IPS-15b (cell line): ENCODE measurements at regions not wholly inside any gene's neighbourhood (a gene's known extent, or its start where the extent isn't known, plus 50 kb on each side); places are given as distances from the start of the nearest gene placed in this dataset.

Source experiments
- H3K27me3 ChIP-seq: one replicate; pipeline ENCODE4 v1.6.1; 2013; ENCODE audit warnings: low read length; ENCODE audit not compliant: control insufficient read depth, insufficient read depth
- H3K36me3 ChIP-seq: one replicate; pipeline ENCODE4 v1.6.1; 2013; ENCODE audit warnings: low read length; ENCODE audit not compliant: control insufficient read depth, insufficient read depth
- H3K4me1 ChIP-seq: one replicate; pipeline ENCODE4 v1.6.1; 2013; ENCODE audit warnings: mild to moderate bottlenecking, low read length; ENCODE audit not compliant: control insufficient read depth, insufficient read depth
- H3K4me3 ChIP-seq: one replicate; pipeline ENCODE4 v1.5.1; 2013; ENCODE audit warnings: low read depth, low read length
- H3K9ac ChIP-seq: one replicate; pipeline ENCODE4 v1.6.1; 2013; ENCODE audit warnings: low read depth, mild to moderate bottlenecking, low read length
- H3K9me3 ChIP-seq: one replicate; pipeline ENCODE4 v1.6.1; 2013; ENCODE audit warnings: mild to moderate bottlenecking, low read length; ENCODE audit not compliant: control insufficient read depth, insufficient read depth

- H3K36me3 ChIP-seq = no peaks in the 10 kb centered on the region
- no peaks in the 10 kb centered on the region for H3K27me3 ChIP-seq
- H3K4me3 ChIP-seq = no peak overlapping the region
- H3K9me3 ChIP-seq = peaks cover 4% of the 10 kb centered on the region
- no peaks in the 10 kb centered on the region for H3K4me1 ChIP-seq
- no peak overlapping the region for H3K9ac ChIP-seq
These were observed 153.2 kb downstream of the MED10 start for GRCh38 chr5:6225121-6225607.

DNA sequence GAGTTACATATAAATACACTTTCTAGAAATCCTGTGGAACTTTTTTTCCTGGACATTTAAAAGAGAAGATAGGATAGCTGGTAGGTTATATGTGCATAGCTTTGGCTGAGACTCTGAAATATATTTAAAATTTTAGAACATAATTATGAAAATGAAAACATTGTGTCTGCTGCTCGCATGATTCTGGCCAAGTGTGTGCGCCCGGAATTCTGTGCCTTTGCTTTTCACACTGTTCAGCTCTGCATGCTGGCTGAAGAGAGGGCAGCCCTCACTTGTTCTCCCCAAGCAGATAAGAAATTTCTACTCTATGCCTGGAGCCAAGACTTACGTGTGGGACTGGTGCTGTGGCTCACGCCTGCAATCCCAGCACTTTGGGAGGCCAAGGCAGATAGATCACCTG is 153.9 kb downstream of the MED10 start:
- Histone ChIP-seq H3K9me3 (peaks cover 4% of the 10 kb centered on the region), H3K4me1 (no peaks in the 10 kb centered on the region), H3K36me3 (no peaks in the 10 kb centered on the region), H3K4me3 (no peak overlapping the region), H3K9ac (no peak overlapping the region), H3K27me3 (no peaks in the 10 kb centered on the region)

- H3K36me3 ChIP-seq = no peaks in the 10 kb centered on the region
- H3K4me3 ChIP-seq = no peak overlapping the region
- peaks cover 4% of the 10 kb centered on the region for H3K9me3 ChIP-seq
- no peaks in the 10 kb centered on the region for H3K27me3 ChIP-seq
- H3K4me1 ChIP-seq = no peaks in the 10 kb centered on the region
- no peak overlapping the region for H3K9ac ChIP-seq
These were observed 155.4 kb downstream of the MED10 start for GRCh38 chr5:6222899-6223298.

DNA sequence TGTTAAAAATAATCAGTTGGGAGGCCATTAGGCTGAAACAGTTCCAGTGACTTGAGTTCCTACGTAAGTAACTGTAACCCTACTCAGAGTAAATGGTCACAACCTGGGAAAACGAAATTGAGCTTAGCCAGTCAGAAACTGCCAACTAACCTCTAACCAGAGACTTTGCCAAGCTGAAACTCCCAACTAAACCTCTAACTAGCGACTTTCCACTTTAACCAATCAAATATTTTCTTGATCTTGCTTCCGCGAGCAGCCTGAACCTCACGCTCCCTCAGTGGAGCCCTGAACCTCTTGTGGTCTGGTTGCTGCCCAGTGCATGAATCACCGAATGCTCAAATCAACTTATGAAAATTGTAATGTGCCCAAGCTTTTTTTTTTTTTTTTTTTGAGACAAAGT is 156.2 kb downstream of the MED10 start:
- Histone ChIP-seq H3K27me3 (no peaks in the 10 kb centered on the region), H3K9me3 (peaks cover 4% of the 10 kb centered on the region), H3K4me3 (no peak overlapping the region), H3K9ac (no peak overlapping the region), H3K36me3 (no peaks in the 10 kb centered on the region), H3K4me1 (no peaks in the 10 kb centered on the region)

DNA sequence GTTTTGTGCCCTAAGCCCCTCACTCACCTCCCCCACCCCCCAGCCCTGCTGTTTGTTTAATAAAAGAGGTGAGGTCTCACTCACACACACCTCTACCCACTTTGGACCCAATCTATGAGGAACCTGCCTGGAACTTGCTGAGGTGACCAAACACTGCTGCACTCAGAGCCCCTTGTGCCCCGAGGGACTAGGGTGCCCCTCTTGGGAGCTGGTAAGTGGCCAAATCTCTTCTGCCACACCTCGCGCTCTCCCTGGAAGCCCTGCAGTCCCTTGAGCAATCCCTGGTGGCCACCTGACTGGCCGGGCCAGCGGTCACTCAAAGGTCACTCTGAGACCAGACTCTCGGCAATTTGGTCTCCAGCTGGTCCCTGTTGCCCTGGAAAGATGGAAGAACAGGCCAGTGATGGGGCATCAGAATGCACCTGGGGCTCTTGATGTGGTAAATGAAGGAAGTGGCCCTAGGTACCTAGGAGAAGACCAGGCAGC is 157.2 kb downstream of the MED10 start:
- no peaks in the 10 kb centered on the region for H3K4me1 ChIP-seq
- peaks cover 4% of the 10 kb centered on the region for H3K9me3 ChIP-seq
- no peak overlapping the region for H3K9ac ChIP-seq

DNA sequence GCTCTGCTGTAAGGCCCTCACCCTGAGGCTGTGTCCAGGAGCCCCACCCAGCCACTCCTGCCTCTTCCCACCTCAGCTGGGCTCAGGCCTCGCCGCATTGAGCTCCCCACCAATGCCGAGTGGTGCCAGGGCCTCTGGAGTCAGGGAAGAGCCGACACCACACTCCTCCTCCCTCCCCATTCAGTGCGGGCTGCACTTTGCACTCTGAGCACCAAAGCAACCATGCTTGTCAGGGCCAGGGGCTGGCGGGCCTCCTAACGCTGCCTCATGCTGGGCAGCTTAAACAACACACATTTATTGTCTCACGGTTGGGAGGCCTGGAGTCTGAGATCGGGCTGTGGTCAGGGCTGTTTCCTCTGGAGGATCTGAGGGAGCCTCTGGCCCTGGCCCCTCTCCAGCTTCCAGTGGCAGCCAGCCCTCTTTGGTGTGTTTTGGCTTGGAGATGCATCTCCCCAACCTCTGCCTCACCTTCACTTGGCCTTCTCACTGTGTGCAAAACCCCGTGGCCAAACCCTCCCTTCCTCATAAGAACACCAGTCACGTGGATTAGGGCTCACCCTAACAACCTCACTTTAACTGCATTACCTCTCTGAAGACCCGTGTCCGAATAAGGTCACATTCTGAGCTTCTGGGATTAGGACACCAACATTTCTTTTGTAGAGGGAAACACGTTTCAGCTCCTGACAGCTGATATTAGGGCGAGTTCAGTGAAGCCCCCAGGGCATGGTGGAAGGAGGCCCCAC is 157.8 kb downstream of the MED10 start:
- Histone ChIP-seq H3K36me3 (no peaks in the 10 kb centered on the region), H3K27me3 (no peaks in the 10 kb centered on the region), H3K9me3 (peaks cover 4% of the 10 kb centered on the region), H3K9ac (no peak overlapping the region), H3K4me3 (no peak overlapping the region), H3K4me1 (no peaks in the 10 kb centered on the region)

More for the DNA sequence above, 157.2 kb downstream of the MED10 start:
- no peaks in the 10 kb centered on the region for H3K36me3 ChIP-seq
- no peaks in the 10 kb centered on the region for H3K27me3 ChIP-seq
- no peak overlapping the region for H3K4me3 ChIP-seq

DNA sequence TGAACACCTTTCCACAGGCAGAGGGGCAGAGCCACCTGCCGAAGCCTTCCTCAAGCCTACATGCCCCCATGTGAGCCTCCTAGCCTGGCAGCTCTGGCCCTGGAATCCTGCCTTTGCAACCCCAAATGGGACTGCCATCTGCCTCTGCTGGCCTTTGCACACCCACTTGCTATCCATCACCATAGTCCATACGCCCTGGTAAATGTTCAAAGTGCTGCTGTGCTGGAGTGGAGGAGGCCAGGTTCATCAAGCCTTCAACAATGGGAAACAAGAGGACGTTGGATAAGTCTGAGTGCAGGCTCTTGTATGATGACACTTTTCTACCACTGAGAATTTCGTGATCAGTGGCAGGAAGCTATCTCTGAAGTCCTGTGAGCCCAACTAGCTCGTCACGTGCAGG is 159.8 kb downstream of the MED10 start:
- H3K4me3 ChIP-seq = no peak overlapping the region
- H3K9me3 ChIP-seq = peaks cover 4% of the 10 kb centered on the region
- no peaks in the 10 kb centered on the region for H3K27me3 ChIP-seq
- H3K9ac ChIP-seq = no peak overlapping the region
- no peaks in the 10 kb centered on the region for H3K4me1 ChIP-seq
- no peaks in the 10 kb centered on the region for H3K36me3 ChIP-seq

GRCh38 chr5:6218116-6218515 is 160.2 kb downstream of the MED10 start:
- H3K36me3 ChIP-seq = no peaks in the 10 kb centered on the region
- H3K4me1 ChIP-seq = no peaks in the 10 kb centered on the region
- H3K27me3 ChIP-seq = no peaks in the 10 kb centered on the region
- no peak overlapping the region for H3K9ac ChIP-seq
- no peak overlapping the region for H3K4me3 ChIP-seq
- peaks cover 4% of the 10 kb centered on the region for H3K9me3 ChIP-seq

GRCh38 chr5:6216471-6217075 is 161.8 kb downstream of the MED10 start:
- Histone ChIP-seq H3K27me3 (no peaks in the 10 kb centered on the region), H3K4me1 (no peaks in the 10 kb centered on the region), H3K9me3 (no peaks in the 10 kb centered on the region), H3K36me3 (no peaks in the 10 kb centered on the region), H3K4me3 (no peak overlapping the region), H3K9ac (no peak overlapping the region)

DNA sequence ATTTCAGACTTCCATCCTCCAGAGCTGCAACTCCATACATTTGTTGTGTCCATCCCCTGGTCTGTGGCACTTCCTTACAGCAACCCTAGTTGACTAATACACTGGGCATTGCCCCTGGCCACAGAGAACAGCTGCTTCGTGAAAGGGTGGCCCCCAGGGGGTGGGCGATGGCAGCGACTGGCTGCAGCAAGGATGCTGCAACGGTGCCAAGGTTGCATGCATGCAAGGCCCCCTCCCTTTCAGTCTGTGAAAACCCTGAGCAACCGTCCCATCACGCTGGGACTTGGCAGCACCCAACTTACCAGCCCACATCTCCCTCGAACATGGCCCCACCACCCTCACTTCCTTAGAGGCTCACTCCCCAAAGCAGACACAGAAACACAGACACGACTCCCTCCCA is 162.5 kb downstream of the MED10 start:
- Histone ChIP-seq H3K4me3 (no peak overlapping the region), H3K9ac (no peak overlapping the region), H3K27me3 (no peaks in the 10 kb centered on the region), H3K36me3 (no peaks in the 10 kb centered on the region), H3K9me3 (no peaks in the 10 kb centered on the region), H3K4me1 (no peaks in the 10 kb centered on the region)

DNA sequence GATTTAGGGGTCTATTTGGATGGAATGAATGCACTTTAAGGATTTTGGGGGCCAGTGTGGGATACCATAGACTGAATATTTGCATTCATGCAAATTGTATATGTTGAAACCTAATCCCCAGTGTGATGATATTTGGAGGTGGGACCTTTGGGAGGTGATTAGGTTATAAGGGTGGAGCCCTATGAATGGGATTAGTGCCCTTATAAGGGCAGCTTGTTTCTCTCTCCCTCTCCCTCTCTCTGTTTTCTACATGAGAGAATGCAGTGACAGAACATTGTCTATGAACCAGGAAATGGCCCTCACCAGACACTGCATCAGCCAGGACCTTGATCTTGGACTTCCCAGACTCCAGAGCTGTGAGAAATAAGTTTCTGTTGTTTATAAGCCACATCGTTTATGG is 166.1 kb downstream of the MED10 start:
- no peak overlapping the region for H3K4me3 ChIP-seq
- no peaks in the 10 kb centered on the region for H3K9me3 ChIP-seq
- H3K36me3 ChIP-seq = no peaks in the 10 kb centered on the region
- no peaks in the 10 kb centered on the region for H3K27me3 ChIP-seq
- H3K9ac ChIP-seq = no peak overlapping the region
- H3K4me1 ChIP-seq = no peaks in the 10 kb centered on the region

DNA sequence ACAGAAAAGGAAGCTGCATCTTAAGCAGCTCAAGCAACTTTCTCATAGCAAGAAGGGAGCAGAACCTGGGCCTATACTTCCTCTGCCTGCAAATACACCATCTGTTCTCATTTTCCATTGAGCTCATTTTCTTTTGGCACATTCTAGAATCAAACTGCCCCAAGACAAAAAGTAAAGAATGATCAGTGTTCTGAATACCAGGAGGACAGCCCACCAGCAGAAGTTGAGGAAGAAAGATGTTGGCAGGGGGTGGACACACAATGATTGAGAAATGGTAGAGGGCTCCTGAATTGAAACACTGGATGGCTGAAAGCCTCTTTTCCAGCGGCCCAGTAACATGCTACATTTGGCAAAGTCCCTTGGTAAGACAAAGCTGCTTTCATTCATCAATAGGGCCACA is 171.8 kb downstream of the MED10 start:
- Histone ChIP-seq H3K36me3 (no peaks in the 10 kb centered on the region), H3K27me3 (no peaks in the 10 kb centered on the region), H3K9me3 (no peaks in the 10 kb centered on the region), H3K4me1 (no peaks in the 10 kb centered on the region), H3K9ac (no peak overlapping the region), H3K4me3 (no peak overlapping the region)
